Common myeloid progenitor, CD34-positive (primary cell): ENCODE measurements at regions not wholly inside any gene's neighbourhood (a gene's known extent, or its start where the extent isn't known, plus 50 kb on each side); places are given as distances from the start of the nearest gene placed in this dataset.

Experiments
- CTCF ChIA-PET: fragments of 350-600 bp; sonication (Branson Sonifier 250); formaldehyde crosslinking; loops from one replicate; lab custom pipeline; 2021; ENCODE audit warnings: antibody characterized with exemption; lab: Charles Lee
- POLR2A ChIA-PET: fragments of 350-600 bp; sonication (Branson Sonifier 250); formaldehyde crosslinking; loops from one replicate; lab custom pipeline; 2021; ENCODE audit warnings: antibody characterized with exemption; lab: Charles Lee
- DNase-seq, 3 donors: peaks; one replicate each; pipeline versions ENCODE4 v3.0.0 to v3.0.0-alpha.2; 2013
- H3K27ac ChIP-seq, 2 experiments: 1 replicate in 1 of 2; 2 replicates in 1 of 2; pipeline ENCODE4 v1.7.0; 2013; ENCODE audit warnings: inconsistent platforms in 2 of 2, low read length in 2 of 2, mild to moderate bottlenecking in 2 of 2, low read depth in 1 of 2, moderate library complexity in 1 of 2; ENCODE audit not compliant: severe bottlenecking in 2 of 2, insufficient read depth in 1 of 2, poor library complexity in 1 of 2
- H3K27me3 ChIP-seq, 5 experiments: replicated peaks in 2 of 5; 1 replicate in 3 of 5; 2 replicates in 2 of 5; pipeline versions ENCODE4 v1.6.1 to v1.7.0; 2013; ENCODE audit warnings: low read length in 4 of 5, mild to moderate bottlenecking in 2 of 5, moderate library complexity in 2 of 5, inconsistent platforms in 1 of 5; ENCODE audit not compliant: insufficient read depth in 5 of 5, control insufficient read depth in 4 of 5
- H3K36me3 ChIP-seq, 4 experiments: 1 replicate in 2 of 4; 2 replicates in 2 of 4; pipeline versions ENCODE4 v1.6.1 to v1.7.0; 2013; ENCODE audit warnings: low read length in 3 of 4, control low read depth in 1 of 4, mild to moderate bottlenecking in 1 of 4; ENCODE audit not compliant: control insufficient read depth in 4 of 4, insufficient read depth in 4 of 4
- H3K4me1 ChIP-seq, 4 experiments: 1 replicate in 3 of 4; 2 replicates in 1 of 4; pipeline versions ENCODE4 v1.6.1 to v1.7.1; 2013; ENCODE audit warnings: low read length in 3 of 4, mild to moderate bottlenecking in 3 of 4, control low read depth in 1 of 4, inconsistent platforms in 1 of 4, moderate library complexity in 1 of 4; ENCODE audit not compliant: control insufficient read depth in 4 of 4, insufficient read depth in 4 of 4; ENCODE audit errors: control extremely low read depth in 1 of 4
- H3K4me3 ChIP-seq, 7 experiments: 1 replicate in 4 of 7; 2 replicates in 3 of 7; pipeline versions ENCODE4 v1.5.1 to v1.7.0; 2013; ENCODE audit warnings: mild to moderate bottlenecking in 7 of 7, low read length in 6 of 7, moderate library complexity in 6 of 7, inconsistent platforms in 2 of 7, low read depth in 2 of 7, control low read depth in 1 of 7; ENCODE audit not compliant: insufficient read depth in 4 of 7, control insufficient read depth in 1 of 7; ENCODE audit errors: extremely low read depth in 1 of 7
- H3K9me3 ChIP-seq, 5 experiments: 1 replicate in 4 of 5; 2 replicates in 1 of 5; pipeline versions ENCODE4 v1.6.1 to v1.7.1; 2013; ENCODE audit warnings: low read length in 4 of 5, mild to moderate bottlenecking in 2 of 5, inconsistent platforms in 1 of 5, low read depth in 1 of 5, moderate library complexity in 1 of 5; ENCODE audit not compliant: control insufficient read depth in 4 of 5, insufficient read depth in 2 of 5; ENCODE audit errors: control extremely low read depth in 1 of 5
- WGBS: methylation state at CpG from one replicate; pipeline ENCODE4 v1.1.5; 2013; ENCODE audit not compliant: insufficient coverage; 5-methylcytosine and 5-hydroxymethylcytosine counted together

DNA sequence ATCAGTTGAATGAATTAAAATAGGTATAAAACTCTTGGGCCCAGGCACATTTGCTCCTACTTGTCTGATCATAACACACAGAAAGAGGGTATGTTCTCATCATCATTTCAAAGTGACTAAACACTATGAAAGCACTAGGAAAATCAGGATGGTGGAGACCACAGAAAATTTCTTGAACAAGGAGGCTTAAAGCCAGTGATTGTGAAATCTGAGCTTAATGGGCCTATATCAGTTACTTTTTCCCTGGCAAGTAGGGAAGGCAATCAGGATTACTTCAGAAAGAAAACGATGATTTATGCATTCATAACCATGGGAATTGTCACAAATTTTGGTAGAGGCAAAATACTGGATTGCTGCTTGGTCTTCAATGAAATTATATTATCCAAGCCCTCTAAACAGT is 434.4 kb upstream of the CNTN4 start:
- Histone ChIP-seq H3K4me3 (no peak overlapping the region), H3K27me3 (no peaks in the 10 kb centered on the region), H3K36me3 (no peaks in the 10 kb centered on the region), H3K4me1 (no peaks in the 10 kb centered on the region), H3K27ac (no peak overlapping the region), H3K9me3 (peaks cover 0 to 2% (median 0%) of the 10 kb centered on the region in 5 experiments)
- no peak for DNase-seq
- ChIA-PET CTCF (no interaction called here), POLR2A (no interaction called here)
- 100% methylated on average over 1 of the region's 1 CpG for WGBS

DNA sequence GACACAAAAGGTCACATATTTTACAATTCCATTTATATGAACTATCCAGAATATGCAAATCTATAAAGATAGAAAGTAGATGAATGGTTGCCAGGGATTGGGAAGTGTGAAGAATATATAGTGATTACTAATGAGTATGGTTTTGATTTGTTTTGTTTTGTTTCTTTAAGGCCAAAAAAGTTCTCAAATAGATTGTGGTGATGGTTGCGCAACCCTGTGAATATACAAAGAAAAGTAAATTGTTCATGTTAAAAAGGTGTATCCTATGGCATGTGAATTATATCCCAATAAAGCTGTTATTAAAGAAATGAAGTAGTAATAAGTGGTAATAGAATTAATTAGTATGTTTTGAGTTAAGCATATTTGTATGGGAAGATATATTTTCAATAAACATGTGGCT is 431.8 kb upstream of the CNTN4 start:
- Histone ChIP-seq H3K36me3 (no peaks in the 10 kb centered on the region), H3K27me3 (no peaks in the 10 kb centered on the region), H3K4me3 (no peak overlapping the region), H3K27ac (no peak overlapping the region), H3K4me1 (no peaks in the 10 kb centered on the region), H3K9me3 (peaks cover 0 to 2% (median 0%) of the 10 kb centered on the region in 5 experiments)
- 100% methylated on average over 1 of the region's 1 CpG for WGBS
- DNase-seq = no peak
- ChIA-PET POLR2A (no interaction called here), CTCF (no interaction called here)

DNA sequence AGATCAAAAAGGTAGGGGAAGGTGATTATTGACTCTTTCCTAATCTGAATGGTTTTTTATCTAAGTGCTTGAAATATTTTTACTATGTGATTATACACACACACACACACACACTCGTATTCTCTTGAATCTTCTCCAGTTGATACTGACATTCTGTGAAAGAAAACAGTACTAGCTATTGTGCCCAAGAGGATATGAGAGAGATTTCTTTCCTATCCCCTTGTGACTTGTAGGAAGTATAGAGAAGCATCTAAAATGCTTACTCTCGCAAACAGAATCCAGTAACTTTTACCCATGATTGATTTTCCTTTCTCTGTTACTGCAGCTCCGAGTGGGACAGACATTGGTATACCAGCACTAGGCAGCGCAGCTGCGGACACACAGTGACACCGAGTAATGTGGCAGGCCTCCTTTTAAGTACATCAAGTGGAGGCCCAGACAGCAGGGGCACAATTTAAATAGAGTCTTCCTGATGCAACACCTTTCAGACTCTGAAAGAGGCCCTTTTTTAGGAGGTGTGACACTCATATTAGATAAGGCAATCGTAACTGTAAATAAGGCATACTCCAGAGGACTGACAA is 421.0 kb upstream of the CNTN4 start:
- H3K4me3 ChIP-seq = no peak overlapping the region
- 83% methylated on average over 6 of the region's 7 CpGs for WGBS
- H3K27me3 ChIP-seq = no peaks in the 10 kb centered on the region
- H3K36me3 ChIP-seq = no peaks in the 10 kb centered on the region
- POLR2A ChIA-PET = no interaction called here
- peaks cover 0 to 6% (median 0%) of the 10 kb centered on the region in 5 experiments for H3K9me3 ChIP-seq
- CTCF ChIA-PET = no interaction called here
- no peak overlapping the region for H3K27ac ChIP-seq
- DNase-seq = no peak
- H3K4me1 ChIP-seq = no peaks in the 10 kb centered on the region

DNA sequence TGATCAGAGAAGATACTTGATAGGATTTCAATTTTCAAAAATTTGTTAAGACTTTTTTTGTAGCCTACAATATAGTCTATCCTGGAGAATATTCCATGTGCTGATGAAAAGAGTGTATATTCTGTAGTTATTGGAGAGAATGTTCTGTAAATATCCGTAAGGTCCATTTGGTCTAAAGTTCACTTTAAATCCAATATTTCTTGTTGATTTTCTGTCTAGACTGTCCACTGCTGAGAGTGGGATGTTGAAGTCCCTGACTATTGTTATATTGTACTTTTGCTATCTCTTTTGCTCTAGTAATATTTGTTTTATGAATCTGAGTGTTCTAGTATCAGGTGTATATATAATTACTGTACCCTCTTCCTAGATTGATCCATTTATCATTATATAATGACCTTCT is 406.2 kb upstream of the CNTN4 start:
- no peaks in the 10 kb centered on the region for H3K36me3 ChIP-seq
- ChIA-PET CTCF (no interaction called here), POLR2A (no interaction called here)
- H3K27ac ChIP-seq = no peak overlapping the region
- DNase-seq = no peak
- H3K27me3 ChIP-seq = no peaks in the 10 kb centered on the region
- H3K9me3 ChIP-seq = no peaks in the 10 kb centered on the region
- H3K4me3 ChIP-seq = no peak overlapping the region
- no peaks in the 10 kb centered on the region for H3K4me1 ChIP-seq
- 100% methylated on average over 1 of the region's 1 CpG for WGBS

DNA sequence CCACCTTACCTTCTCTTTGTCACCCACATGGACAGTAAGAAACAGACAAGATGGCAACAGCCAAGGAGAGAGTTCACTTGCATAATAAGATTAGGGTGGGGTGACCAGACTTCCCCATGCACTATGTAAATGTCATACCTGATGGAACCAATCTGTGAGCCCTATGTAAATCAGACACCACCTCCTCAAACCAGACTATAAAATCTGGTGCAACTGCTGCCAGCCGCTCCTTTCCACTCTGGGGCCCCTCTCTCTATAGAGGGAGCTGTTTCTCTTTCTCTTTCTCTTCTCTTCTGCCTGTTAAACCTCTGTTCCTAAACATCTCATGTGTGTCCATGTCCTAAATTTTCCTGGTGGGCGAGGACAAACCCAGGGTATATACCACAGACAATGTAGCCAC is 405.5 kb upstream of the CNTN4 start:
- WGBS = 86% methylated on average over 1 of the region's 2 CpGs
- ChIA-PET POLR2A (no interaction called here), CTCF (no interaction called here)
- no peak for DNase-seq
- Histone ChIP-seq H3K27ac (no peak overlapping the region), H3K36me3 (no peaks in the 10 kb centered on the region), H3K4me3 (no peak overlapping the region), H3K27me3 (no peaks in the 10 kb centered on the region), H3K4me1 (no peaks in the 10 kb centered on the region), H3K9me3 (no peaks in the 10 kb centered on the region)

DNA sequence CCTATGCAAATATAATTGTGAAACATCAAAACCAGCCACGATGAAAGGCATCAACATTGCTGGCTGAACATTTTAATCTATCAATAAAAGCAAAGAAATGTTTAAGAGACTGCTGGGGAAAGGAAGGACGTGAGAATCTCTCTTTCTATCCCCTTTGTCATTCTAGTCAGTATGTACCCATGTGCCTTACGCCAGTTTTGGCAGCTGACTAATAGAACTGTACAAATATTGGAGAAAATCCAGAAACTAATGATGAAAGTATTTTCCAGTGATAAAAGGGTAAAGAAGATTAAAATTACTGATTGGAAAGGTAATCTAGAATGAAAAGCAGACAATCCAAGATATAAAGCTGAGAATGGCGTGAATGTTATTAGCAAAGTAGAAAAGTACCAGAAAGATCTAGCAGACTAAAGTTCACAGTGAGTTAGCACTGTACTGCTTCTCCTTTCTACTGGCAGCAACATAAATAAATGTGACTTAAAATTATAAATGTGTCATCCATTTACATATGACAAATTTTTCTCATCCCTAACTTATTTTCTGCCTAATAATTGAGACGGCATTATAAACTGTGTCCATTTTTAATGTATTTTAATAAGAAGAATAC is 401.9 kb upstream of the CNTN4 start:
- Histone ChIP-seq H3K27ac (no peak overlapping the region), H3K4me3 (no peak overlapping the region), H3K9me3 (no peaks in the 10 kb centered on the region), H3K27me3 (no peaks in the 10 kb centered on the region), H3K36me3 (no peaks in the 10 kb centered on the region), H3K4me1 (no peaks in the 10 kb centered on the region)
- ChIA-PET CTCF (no interaction called here), POLR2A (no interaction called here)
- no peak for DNase-seq
- 50% methylated on average over 2 of the region's 5 CpGs for WGBS

DNA sequence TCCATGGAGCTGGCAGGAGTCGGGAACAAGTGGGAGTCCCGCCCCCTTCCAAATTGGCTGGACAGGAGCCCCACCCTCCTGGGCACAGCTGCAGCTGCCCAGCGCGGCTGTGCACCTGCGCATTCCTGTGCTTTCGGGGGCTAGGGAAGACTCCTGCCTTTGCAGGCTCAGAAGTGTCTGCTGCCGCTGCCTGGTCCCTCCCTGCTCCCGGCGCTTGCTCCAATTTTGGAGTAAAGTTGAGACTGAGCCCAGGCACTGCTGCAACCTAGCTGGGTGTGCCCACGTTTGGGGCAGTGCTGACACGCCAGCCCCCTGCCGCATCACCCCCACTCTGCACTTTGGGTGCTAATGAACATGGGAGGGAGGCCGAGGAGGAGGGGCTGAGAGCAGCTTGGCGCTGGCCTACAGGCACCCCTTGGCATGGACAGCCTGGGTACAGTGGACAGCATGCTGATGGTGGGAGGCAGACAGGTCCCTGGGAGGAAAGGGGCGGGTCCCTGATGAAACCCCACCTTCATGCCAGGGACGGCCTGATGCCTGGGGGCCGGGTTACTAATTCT is 399.2 kb upstream of the CNTN4 start:
- Histone ChIP-seq H3K4me3 (no peak overlapping the region), H3K4me1 (no peaks in the 10 kb centered on the region), H3K27ac (no peak overlapping the region), H3K36me3 (no peaks in the 10 kb centered on the region), H3K9me3 (no peaks in the 10 kb centered on the region), H3K27me3 (no peaks in the 10 kb centered on the region)
- POLR2A ChIA-PET = no interaction called here
- WGBS = 95% methylated on average over 17 of the region's 17 CpGs
- DNase-seq = no peak
- CTCF ChIA-PET = no interaction called here
